Gastroesophageal sphincter (tissue), 4 donors: ENCODE measurements at regions not wholly inside any gene's neighbourhood (a gene's known extent, or its start where the extent isn't known, plus 50 kb on each side); places are given as distances from the start of the nearest gene placed in this dataset.

Source experiments
- ATAC-seq: fragments of 150-250 bp; one replicate; pipeline ENCODE4 v1.9.1; 2016; ENCODE audit warnings: mild to moderate bottlenecking, moderate library complexity
- H3K27ac ChIP-seq, 4 donors: fragments of 200-600 bp; sonication (generic) in 3 of 4; 1 replicate in 3 of 4; 2 replicates in 1 of 4; pipeline ENCODE4 v1.5.1; 2016 to 2019
- H3K27me3 ChIP-seq: fragments of 200-600 bp; sonication (generic); one replicate; pipeline ENCODE4 v1.5.1; 2019
- H3K36me3 ChIP-seq, 2 donors: fragments of 200-600 bp; sonication (generic); one replicate each; pipeline ENCODE4 v1.5.1; 2019; ENCODE audit warnings: control low read depth in 1 of 2
- H3K4me1 ChIP-seq, 3 donors: fragments of 200-600 bp; sonication (generic); 1 replicate in 2 of 3; 2 replicates in 1 of 3; pipeline ENCODE4 v1.5.1; 2016 to 2019; ENCODE audit warnings: control low read depth in 2 of 3
- H3K4me3 ChIP-seq, 2 donors: fragments of 200-600 bp; sonication (generic); one replicate each; pipeline ENCODE4 v1.5.1; 2019; ENCODE audit warnings: mild to moderate bottlenecking in 1 of 2, moderate library complexity in 1 of 2
- H3K9me3 ChIP-seq, 3 donors: fragments of 200-600 bp; sonication (generic); one replicate each; pipeline ENCODE4 v1.5.1; 2017 to 2019; ENCODE audit warnings: control low read depth in 2 of 3
- EP300 ChIP-seq: sonication (generic); formaldehyde crosslinking; IDR thresholded peaks from one replicate; pipeline ENCODE4 v1.6.1; 2017; ENCODE audit warnings: antibody characterized with exemption, mild to moderate bottlenecking
- POLR2A ChIP-seq, 2 donors: fragments of 450-650 bp; IDR thresholded peaks; one replicate each; pipeline ENCODE4 v1.6.1; 2017; ENCODE audit warnings: antibody characterized with exemption in 2 of 2, mild to moderate bottlenecking in 2 of 2, moderate library complexity in 1 of 2
- POLR2AphosphoS5 ChIP-seq: sonication (generic); formaldehyde crosslinking; IDR thresholded peaks from one replicate; pipeline ENCODE4 v1.6.1; 2017; ENCODE audit warnings: antibody characterized with exemption
- WGBS, 2 donors: methylation state at CpG; one replicate each; pipeline ENCODE4 v1.1.5; 2018; ENCODE audit warnings: low coverage in 1 of 2; 5-methylcytosine and 5-hydroxymethylcytosine counted together
- TF ChIP-seq, protein P1 (sequence below), 4 experiments: fragments of 200-600 bp in 2 of 4; fragments of 450-650 bp in 2 of 4; sonication (generic) in 1 of 4; IDR thresholded peaks; one replicate each; pipeline ENCODE4 v1.5.1; 2017 to 2019; ENCODE audit warnings: antibody characterized with exemption in 4 of 4, mild to moderate bottlenecking in 2 of 4, moderate library complexity in 2 of 4

DNA sequence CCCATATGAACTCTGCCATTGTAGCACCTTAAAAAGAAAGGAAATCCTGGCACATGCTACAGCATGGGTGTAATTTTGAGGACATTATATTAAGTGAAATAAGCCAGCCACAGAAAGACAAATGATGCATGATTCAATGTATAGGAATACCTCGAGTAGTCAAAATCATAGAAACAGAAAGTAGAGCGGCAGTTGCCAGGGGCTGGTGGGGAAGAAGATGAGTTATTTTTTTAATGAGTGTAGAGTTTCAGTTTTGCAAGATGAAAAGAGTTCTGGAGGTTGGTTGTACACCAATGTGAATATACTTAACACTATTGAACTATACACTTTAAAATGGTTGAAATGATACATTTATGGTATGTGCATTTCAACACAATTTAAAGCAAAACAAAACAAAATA, 133.0 kb downstream of the ZDHHC21 start:
- no peak for ATAC-seq
- WGBS, 2 donors, result 70% methylated on average over 2 of the region's 2 CpGs
- no peak overlapping the region for H3K4me3 ChIP-seq
- no peaks in the 10 kb centered on the region for H3K4me1 ChIP-seq
- H3K27me3 ChIP-seq, result no peaks in the 10 kb centered on the region
- H3K36me3 ChIP-seq, result no peaks in the 10 kb centered on the region
- no peaks in the 10 kb centered on the region for H3K9me3 ChIP-seq
- TF ChIP-seq, protein P1, sequence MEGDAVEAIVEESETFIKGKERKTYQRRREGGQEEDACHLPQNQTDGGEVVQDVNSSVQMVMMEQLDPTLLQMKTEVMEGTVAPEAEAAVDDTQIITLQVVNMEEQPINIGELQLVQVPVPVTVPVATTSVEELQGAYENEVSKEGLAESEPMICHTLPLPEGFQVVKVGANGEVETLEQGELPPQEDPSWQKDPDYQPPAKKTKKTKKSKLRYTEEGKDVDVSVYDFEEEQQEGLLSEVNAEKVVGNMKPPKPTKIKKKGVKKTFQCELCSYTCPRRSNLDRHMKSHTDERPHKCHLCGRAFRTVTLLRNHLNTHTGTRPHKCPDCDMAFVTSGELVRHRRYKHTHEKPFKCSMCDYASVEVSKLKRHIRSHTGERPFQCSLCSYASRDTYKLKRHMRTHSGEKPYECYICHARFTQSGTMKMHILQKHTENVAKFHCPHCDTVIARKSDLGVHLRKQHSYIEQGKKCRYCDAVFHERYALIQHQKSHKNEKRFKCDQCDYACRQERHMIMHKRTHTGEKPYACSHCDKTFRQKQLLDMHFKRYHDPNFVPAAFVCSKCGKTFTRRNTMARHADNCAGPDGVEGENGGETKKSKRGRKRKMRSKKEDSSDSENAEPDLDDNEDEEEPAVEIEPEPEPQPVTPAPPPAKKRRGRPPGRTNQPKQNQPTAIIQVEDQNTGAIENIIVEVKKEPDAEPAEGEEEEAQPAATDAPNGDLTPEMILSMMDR (IDR thresholded peaks at IDR 0.05), result no peak
- no peak for TF ChIP-seq EP300
- no peak for TF ChIP-seq POLR2AphosphoS5
- TF ChIP-seq POLR2A (IDR thresholded peaks at IDR 0.05), result no peak
- H3K27ac ChIP-seq, result no peak overlapping the region

DNA sequence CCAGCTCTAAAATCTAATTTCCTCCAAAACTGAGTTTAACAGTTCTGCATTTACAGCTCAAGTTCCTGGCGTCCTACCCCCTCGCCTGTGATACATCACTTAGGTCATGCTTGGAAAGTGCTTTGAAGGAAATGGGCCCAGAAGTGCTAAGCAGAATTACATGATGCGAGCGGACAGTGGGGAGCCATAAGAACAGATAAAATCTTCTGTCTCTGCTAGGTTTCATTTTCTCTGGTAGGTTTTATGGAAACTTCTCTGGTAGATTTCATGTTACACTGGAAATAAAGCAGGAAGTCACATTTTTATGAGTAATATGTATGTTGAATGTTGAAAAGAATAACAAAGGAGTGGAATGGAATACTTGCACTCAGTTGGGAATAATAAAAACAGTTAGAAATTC, 138.3 kb downstream of the ZDHHC21 start:
- Histone ChIP-seq H3K4me3 (no peak overlapping the region), H3K4me1 (no peaks in the 10 kb centered on the region), H3K36me3 (no peaks in the 10 kb centered on the region), H3K27ac (no peak overlapping the region), H3K9me3 (no peaks in the 10 kb centered on the region), H3K27me3 (no peaks in the 10 kb centered on the region)
- WGBS, 2 donors, result 60 to 76% methylated on average over 2 to 4 of the region's 4 CpGs
- ATAC-seq, result no peak
- no peak for TF ChIP-seq EP300
- TF ChIP-seq POLR2A (IDR thresholded peaks at IDR 0.05), result no peak
- TF ChIP-seq, protein P1 (IDR thresholded peaks at IDR 0.05), result no peak
- TF ChIP-seq POLR2AphosphoS5, result no peak

GRCh38 chr9:14547245-14548060, 145.8 kb downstream of the ZDHHC21 start:
- ATAC-seq, result no peak
- H3K27ac ChIP-seq, result no peak overlapping the region
- no peaks in the 10 kb centered on the region for H3K27me3 ChIP-seq
- H3K9me3 ChIP-seq, result no peaks in the 10 kb centered on the region
- TF ChIP-seq EP300 (no peak), POLR2A (IDR thresholded peaks at IDR 0.05) (no peak)
- TF ChIP-seq, protein P1 (IDR thresholded peaks at IDR 0.05), result no peak
- H3K4me1 ChIP-seq, result no peaks in the 10 kb centered on the region
- WGBS, 2 donors, result 64 to 80% methylated on average over 4 to 5 of the region's 5 CpGs
- H3K36me3 ChIP-seq, result no peaks in the 10 kb centered on the region
- H3K4me3 ChIP-seq, result no peak overlapping the region

- TF ChIP-seq, protein P1 (IDR thresholded peaks at IDR 0.05), result no peak
- TF ChIP-seq EP300 (no peak), POLR2A (IDR thresholded peaks at IDR 0.05) (no peak), POLR2AphosphoS5 (no peak)
- no peaks in the 10 kb centered on the region for H3K9me3 ChIP-seq
- no peak overlapping the region for H3K27ac ChIP-seq
- H3K4me1 ChIP-seq, result no peaks in the 10 kb centered on the region
- H3K27me3 ChIP-seq, result no peaks in the 10 kb centered on the region
- WGBS, 2 donors, result no CpG with 5 or more reads among the region's 4 CpGs
- no peaks in the 10 kb centered on the region for H3K36me3 ChIP-seq
- no peak overlapping the region for H3K4me3 ChIP-seq
- ATAC-seq, result no peak
Observed at GRCh38 chr9:14546693-14547092, 146.5 kb downstream of the ZDHHC21 start.

DNA sequence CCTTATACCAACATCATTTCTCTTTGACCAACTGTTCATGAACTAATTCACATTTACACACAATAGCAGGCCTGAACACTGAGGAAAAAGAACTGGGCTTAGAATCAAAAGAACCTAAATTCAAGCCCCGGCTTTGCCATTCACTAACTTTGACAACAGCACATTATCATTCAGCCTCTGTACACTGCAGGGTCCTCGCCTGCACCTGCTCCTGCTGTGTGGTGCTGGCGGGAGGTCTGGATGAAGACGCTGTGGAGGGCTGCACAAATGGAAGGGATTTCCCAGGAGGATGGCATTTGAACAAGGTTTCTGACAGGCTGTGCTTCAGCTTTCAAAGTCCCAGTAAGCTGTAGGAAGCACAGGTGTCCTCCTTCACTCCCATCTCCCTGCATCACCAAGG, 151.2 kb downstream of the ZDHHC21 start:
- no peak overlapping the region for H3K4me3 ChIP-seq
- no peaks in the 10 kb centered on the region for H3K9me3 ChIP-seq
- no peaks in the 10 kb centered on the region for H3K4me1 ChIP-seq
- 86% methylated on average over 1 of the region's 4 CpGs; no CpG with 5 or more reads in 1 of the 2 donors for WGBS, 2 donors
- ATAC-seq, result no peak
- no peaks in the 10 kb centered on the region for H3K36me3 ChIP-seq
- H3K27me3 ChIP-seq, result no peaks in the 10 kb centered on the region
- no peak for TF ChIP-seq POLR2A (IDR thresholded peaks at IDR 0.05)
- TF ChIP-seq POLR2AphosphoS5, result no peak
- TF ChIP-seq, protein P1 (IDR thresholded peaks at IDR 0.05), result no peak
- no peak for TF ChIP-seq EP300
- no peak overlapping the region for H3K27ac ChIP-seq
